ENCODE measurements at regions not wholly inside any gene's neighbourhood (a gene's known extent, or its start where the extent isn't known, plus 50 kb on each side); places are given as distances from the start of the nearest gene placed in this dataset.

- no peak for DNase-seq (ENCODE audit: low read depth)
- H3K4me3 ChIP-seq (ENCODE audit: low read depth, low read length), result no peak overlapping the region
- TF ChIP-seq CTCF (conservative IDR thresholded peaks at IDR 0.05; ENCODE audit: low read depth, low read length), result no peak
Observed at GRCh38 chr3:24683090-24683489, 188.4 kb upstream of the THRB start.

GRCh38 chr3:24683633-24684384 lies 189.2 kb upstream of the THRB start:
- no peak for DNase-seq (ENCODE audit: low read depth)
- TF ChIP-seq CTCF (conservative IDR thresholded peaks at IDR 0.05; ENCODE audit: low read depth, low read length), result peak; percentile 77
- no peak overlapping the region for H3K4me3 ChIP-seq (ENCODE audit: low read depth, low read length)

GRCh38 chr3:24684506-24685023 lies 189.9 kb upstream of the THRB start:
- no peak for DNase-seq (ENCODE audit: low read depth)
- H3K4me3 ChIP-seq (ENCODE audit: low read depth, low read length), result no peak overlapping the region
- no peak for TF ChIP-seq CTCF (conservative IDR thresholded peaks at IDR 0.05; ENCODE audit: low read depth, low read length)

GRCh38 chr3:24686808-24687207 lies 192.2 kb upstream of the THRB start:
- H3K4me3 ChIP-seq (ENCODE audit: low read depth, low read length), result no peak overlapping the region
- TF ChIP-seq CTCF (conservative IDR thresholded peaks at IDR 0.05; ENCODE audit: low read depth, low read length), result no peak
- DNase-seq (ENCODE audit: low read depth), result no peak

GRCh38 chr3:24687671-24688070 lies 193.0 kb upstream of the THRB start:
- TF ChIP-seq CTCF (conservative IDR thresholded peaks at IDR 0.05; ENCODE audit: low read depth, low read length), result no peak
- no peak for DNase-seq (ENCODE audit: low read depth)
- no peak overlapping the region for H3K4me3 ChIP-seq (ENCODE audit: low read depth, low read length)

GRCh38 chr3:24688446-24689148 lies 193.9 kb upstream of the THRB start:
- DNase-seq (ENCODE audit: low read depth), result no peak
- no peak for TF ChIP-seq CTCF (conservative IDR thresholded peaks at IDR 0.05; ENCODE audit: low read depth, low read length)
- H3K4me3 ChIP-seq (ENCODE audit: low read depth, low read length), result no peak overlapping the region

All from epithelial cell of proximal tubule (primary cell).